Endodermal cell (in vitro differentiated cells): ENCODE measurements at regions not wholly inside any gene's neighbourhood (a gene's known extent, or its start where the extent isn't known, plus 50 kb on each side); places are given as distances from the start of the nearest gene placed in this dataset.

Experiments
- DNase-seq: peaks from one replicate; pipeline ENCODE4 v3.0.0-alpha.2; 2017
- H3K27ac ChIP-seq: 2 replicates; pipeline ENCODE4 v1.5.1; 2013; ENCODE audit warnings: mild to moderate bottlenecking, low read depth, low read length, moderate library complexity
- H3K27me3 ChIP-seq: 2 replicates; pipeline ENCODE4 v1.6.1; 2013; ENCODE audit warnings: mild to moderate bottlenecking, low read length, moderate library complexity; ENCODE audit not compliant: insufficient read depth, control insufficient read depth, poor library complexity, severe bottlenecking
- H3K36me3 ChIP-seq: 2 replicates; pipeline ENCODE4 v1.7.0; 2013; ENCODE audit warnings: mild to moderate bottlenecking, low read length, moderate library complexity; ENCODE audit not compliant: control insufficient read depth, insufficient read depth
- H3K4me1 ChIP-seq: one replicate; pipeline ENCODE4 v1.7.0; 2013; ENCODE audit warnings: low read length; ENCODE audit not compliant: control insufficient read depth, insufficient read depth
- H3K4me3 ChIP-seq: 2 replicates; pipeline ENCODE4 v1.5.1; 2013; ENCODE audit warnings: mild to moderate bottlenecking, low read length, moderate library complexity
- H3K9ac ChIP-seq: 2 replicates; pipeline ENCODE4 v1.6.1; 2013; ENCODE audit warnings: mild to moderate bottlenecking, low read length, moderate library complexity; ENCODE audit not compliant: poor library complexity, severe bottlenecking; ENCODE audit errors: extremely low read depth
- H3K9me3 ChIP-seq: 2 replicates; pipeline ENCODE4 v1.6.1; 2013; ENCODE audit warnings: mild to moderate bottlenecking, low read length, moderate library complexity; ENCODE audit not compliant: control insufficient read depth
- H3K27ac Mint-ChIP-seq: 2 replicates; pipeline ENCODE4 v1.8.0; 2020; ENCODE audit warnings: mixed read lengths
- H3K27me3 Mint-ChIP-seq: 2 replicates; pipeline ENCODE4 v1.8.0; 2021; ENCODE audit warnings: mild to moderate bottlenecking, mixed read lengths; ENCODE audit not compliant: insufficient read depth
- H3K36me3 Mint-ChIP-seq: 2 replicates; pipeline ENCODE4 v1.8.0; 2020; ENCODE audit warnings: low read depth, mixed read lengths
- H3K4me1 Mint-ChIP-seq: 2 replicates; pipeline ENCODE4 v1.8.0; 2020; ENCODE audit warnings: mixed read lengths
- H3K4me3 Mint-ChIP-seq: 2 replicates; pipeline ENCODE4 v1.8.0; 2020; ENCODE audit warnings: mild to moderate bottlenecking, moderate library complexity, mixed read lengths
- H3K9me3 Mint-ChIP-seq: 2 replicates; pipeline ENCODE4 v1.8.0; 2020; ENCODE audit warnings: mild to moderate bottlenecking, mixed read lengths
- WGBS, 2 experiments: methylation state at CpG; one replicate each; pipeline versions ENCODE4 v1.1.5 to v1.1.7; 2013; ENCODE audit warnings: missing lambda C conversion rate in 2 of 2, mixed read lengths in 1 of 2; ENCODE audit not compliant: insufficient coverage in 1 of 2, insufficient read length in 1 of 2; 5-methylcytosine and 5-hydroxymethylcytosine counted together
- TF ChIP-seq, protein P1 (sequence below): fragments of 200-600 bp; sonication (generic); conservative IDR thresholded peaks from 2 replicates; pipeline ENCODE4 v1.5.0; 2021; ENCODE audit warnings: antibody characterized with exemption, mild to moderate bottlenecking

- 80 to 95% methylated on average over 4 to 5 of the region's 5 CpGs for WGBS, 2 experiments
- no peaks in the 10 kb centered on the region for H3K27me3 Mint-ChIP-seq
- H3K36me3 Mint-ChIP-seq: no peaks in the 10 kb centered on the region
- H3K9me3 ChIP-seq: no peaks in the 10 kb centered on the region
- H3K27ac Mint-ChIP-seq: no peak overlapping the region
- DNase-seq: no peak
- peaks cover 39% of the 10 kb centered on the region for H3K4me1 Mint-ChIP-seq
- H3K4me3 Mint-ChIP-seq: no peak overlapping the region
- no peaks in the 10 kb centered on the region for H3K9me3 Mint-ChIP-seq
- no peak overlapping the region for H3K9ac ChIP-seq
- TF ChIP-seq, protein P1, sequence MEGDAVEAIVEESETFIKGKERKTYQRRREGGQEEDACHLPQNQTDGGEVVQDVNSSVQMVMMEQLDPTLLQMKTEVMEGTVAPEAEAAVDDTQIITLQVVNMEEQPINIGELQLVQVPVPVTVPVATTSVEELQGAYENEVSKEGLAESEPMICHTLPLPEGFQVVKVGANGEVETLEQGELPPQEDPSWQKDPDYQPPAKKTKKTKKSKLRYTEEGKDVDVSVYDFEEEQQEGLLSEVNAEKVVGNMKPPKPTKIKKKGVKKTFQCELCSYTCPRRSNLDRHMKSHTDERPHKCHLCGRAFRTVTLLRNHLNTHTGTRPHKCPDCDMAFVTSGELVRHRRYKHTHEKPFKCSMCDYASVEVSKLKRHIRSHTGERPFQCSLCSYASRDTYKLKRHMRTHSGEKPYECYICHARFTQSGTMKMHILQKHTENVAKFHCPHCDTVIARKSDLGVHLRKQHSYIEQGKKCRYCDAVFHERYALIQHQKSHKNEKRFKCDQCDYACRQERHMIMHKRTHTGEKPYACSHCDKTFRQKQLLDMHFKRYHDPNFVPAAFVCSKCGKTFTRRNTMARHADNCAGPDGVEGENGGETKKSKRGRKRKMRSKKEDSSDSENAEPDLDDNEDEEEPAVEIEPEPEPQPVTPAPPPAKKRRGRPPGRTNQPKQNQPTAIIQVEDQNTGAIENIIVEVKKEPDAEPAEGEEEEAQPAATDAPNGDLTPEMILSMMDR: no peak
- no peaks in the 10 kb centered on the region for H3K36me3 ChIP-seq
- H3K27me3 ChIP-seq: no peaks in the 10 kb centered on the region
- H3K4me3 ChIP-seq: no peak overlapping the region
- H3K4me1 ChIP-seq: peaks cover 7% of the 10 kb centered on the region
- H3K27ac ChIP-seq: no peak overlapping the region
Observed at GRCh38 chr18:70417847-70418246, 129.0 kb downstream of the SOCS6 start.

DNA sequence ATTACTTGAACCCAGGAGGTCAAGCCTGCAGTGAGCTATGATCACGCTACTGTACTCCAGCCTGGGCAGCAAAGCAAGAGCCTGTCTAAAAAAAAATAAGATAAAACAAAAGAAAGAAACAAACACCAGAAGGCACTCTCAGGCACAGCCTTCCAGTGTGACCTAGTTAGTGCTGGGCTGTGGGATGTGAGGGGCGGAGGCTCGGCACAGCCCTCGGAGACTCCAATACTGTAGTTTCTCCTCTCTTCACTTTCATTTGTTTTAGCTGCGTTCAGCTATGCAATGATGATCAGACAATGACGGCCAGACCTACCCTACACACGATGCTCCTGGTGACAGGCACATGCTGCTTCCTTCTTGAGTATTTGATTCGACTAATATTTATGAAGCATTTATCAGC, 127.7 kb downstream of the SOCS6 start:
- no peaks in the 10 kb centered on the region for H3K36me3 ChIP-seq
- TF ChIP-seq, protein P1: no peak
- H3K27me3 ChIP-seq: no peaks in the 10 kb centered on the region
- Mint-ChIP-seq H3K4me1 (peaks cover 26% of the 10 kb centered on the region), H3K9me3 (no peaks in the 10 kb centered on the region), H3K27me3 (no peaks in the 10 kb centered on the region), H3K36me3 (no peaks in the 10 kb centered on the region), H3K4me3 (no peak overlapping the region), H3K27ac (no peak overlapping the region)
- H3K4me1 ChIP-seq: no peaks in the 10 kb centered on the region
- no peak overlapping the region for H3K4me3 ChIP-seq
- no peaks in the 10 kb centered on the region for H3K9me3 ChIP-seq
- WGBS, 2 experiments: 91 to 100% methylated on average over 7 to 8 of the region's 8 CpGs
- no peak for DNase-seq
- H3K9ac ChIP-seq: no peak overlapping the region
- no peak overlapping the region for H3K27ac ChIP-seq

DNA sequence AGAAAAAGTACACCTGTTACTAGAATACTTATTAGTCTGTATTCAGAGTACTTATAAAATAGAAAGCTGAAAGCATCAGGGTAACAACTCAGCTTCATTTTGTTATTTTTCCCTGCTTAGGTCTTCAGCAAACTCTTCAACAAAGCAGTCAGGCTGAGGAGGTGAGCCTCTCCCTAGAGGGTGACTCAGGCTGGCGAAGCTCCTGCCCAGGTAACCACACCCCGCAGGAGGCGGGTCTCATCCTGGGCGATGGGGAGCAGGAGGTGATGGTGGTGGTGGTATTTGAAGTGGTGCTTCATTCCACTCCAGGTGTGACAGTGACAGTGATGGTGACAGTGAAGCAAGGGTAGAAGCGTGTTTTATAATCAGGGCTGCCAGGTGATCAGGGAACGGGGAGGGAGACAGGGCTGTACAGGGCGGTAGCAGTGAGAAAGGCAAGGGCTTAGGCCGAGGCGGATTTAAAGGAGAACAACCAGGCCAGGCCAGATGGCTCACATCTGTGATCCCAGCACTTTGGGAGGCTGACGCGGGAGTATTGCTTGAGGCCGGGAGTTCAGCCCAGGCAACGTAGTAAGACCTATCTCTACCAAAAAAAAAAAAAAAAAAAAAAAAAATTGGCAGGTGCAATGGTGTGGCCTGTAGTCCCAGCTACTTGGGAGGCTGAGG, 127.1 kb downstream of the SOCS6 start:
- Histone ChIP-seq H3K9ac (no peak overlapping the region), H3K4me1 (no peaks in the 10 kb centered on the region), H3K27ac (no peak overlapping the region), H3K9me3 (no peaks in the 10 kb centered on the region), H3K4me3 (no peak overlapping the region), H3K36me3 (no peaks in the 10 kb centered on the region), H3K27me3 (no peaks in the 10 kb centered on the region)
- WGBS, 2 experiments: 85 to 90% methylated on average over 5 to 13 of the region's 13 CpGs
- Mint-ChIP-seq H3K27me3 (no peaks in the 10 kb centered on the region), H3K9me3 (no peaks in the 10 kb centered on the region), H3K4me1 (peaks cover 24% of the 10 kb centered on the region), H3K27ac (no peak overlapping the region), H3K4me3 (no peak overlapping the region), H3K36me3 (no peaks in the 10 kb centered on the region)
- TF ChIP-seq, protein P1: no peak
- peak; percentile 67 for DNase-seq
